HepG2 (cell line): ENCODE measurements at regions not wholly inside any gene's neighbourhood (a gene's known extent, or its start where the extent isn't known, plus 50 kb on each side); places are given as distances from the start of the nearest gene placed in this dataset.

Experiments used
- ARID3A ChIP-seq: IDR thresholded peaks from 2 replicates; pipeline ENCODE4 v1.6.1; 2012; ENCODE audit warnings: low read depth, low read length, improper control_type of control experiment
- CTCF ChIP-seq: sonication (generic); formaldehyde crosslinking; IDR thresholded peaks from 2 replicates; pipeline ENCODE4 v1.5.0; 2020; ENCODE audit warnings: mild to moderate bottlenecking, missing genetic modification reagents, moderate library complexity
- E2F2 ChIP-seq: sonication (generic); formaldehyde crosslinking; IDR thresholded peaks from 2 replicates; pipeline ENCODE4 v1.4.0; 2020; ENCODE audit warnings: missing genetic modification reagents, borderline replicate concordance
- FOXK1 ChIP-seq: sonication (generic); formaldehyde crosslinking; IDR thresholded peaks from 2 replicates; pipeline ENCODE4 v1.4.0; 2020; ENCODE audit warnings: low read depth, missing genetic modification reagents, borderline replicate concordance
- HNF1A ChIP-seq, 2 experiments: sonication (generic) in 1 of 2; formaldehyde crosslinking in 1 of 2; IDR thresholded peaks; 2 replicates each; pipeline versions ENCODE4 v1.4.0 to v1.6.1; 2016 to 2020; ENCODE audit warnings: borderline replicate concordance in 1 of 2, low read depth in 1 of 2, mild to moderate bottlenecking in 1 of 2, missing genetic modification reagents in 1 of 2
- HOXA3 ChIP-seq: sonication (generic); formaldehyde crosslinking; IDR thresholded peaks from 2 replicates; pipeline ENCODE4 v1.5.0; 2020; ENCODE audit warnings: missing genetic modification reagents
- SMARCC2 ChIP-seq: fragments of 450-650 bp; IDR thresholded peaks from 2 replicates; pipeline ENCODE4 v1.6.1; 2017; ENCODE audit warnings: antibody characterized with exemption, mild to moderate bottlenecking
- TCF7L2 ChIP-seq: IDR thresholded peaks from 2 replicates; pipeline ENCODE4 v1.6.1; 2011; ENCODE audit warnings: mild to moderate bottlenecking, low read depth, low read length, moderate library complexity
- ZFY ChIP-seq: sonication (generic); formaldehyde crosslinking; IDR thresholded peaks from 2 replicates; pipeline ENCODE4 v1.4.0; 2020; ENCODE audit warnings: missing genetic modification reagents
- ZNF569 ChIP-seq: sonication (generic); formaldehyde crosslinking; IDR thresholded peaks from 2 replicates; pipeline ENCODE4 v1.5.0; 2020; ENCODE audit warnings: mild to moderate bottlenecking, missing genetic modification reagents, moderate library complexity, borderline replicate concordance

GRCh38 chr5:102595332-102595731 is 96.5 kb upstream of the SLCO6A1 start:
- TF ChIP-seq FOXK1 (CRISPR knock-in tag) (no peak), SMARCC2 (no peak), ZFY (CRISPR knock-in tag) (no peak), E2F2 (no peak), HNF1A (IDR thresholded peaks at IDR 0.05; ENCODE audit: low read depth) (no peak), HNF1A (CRISPR knock-in tag; IDR thresholded peaks at IDR 0.05; ENCODE audit: borderline replicate concordance) (no peak), ZNF569 (CRISPR knock-in tag) (no peak), ARID3A (no peak), CTCF (no peak), TCF7L2 (no peak), HOXA3 (no peak)
